Testis (tissue), 2 donors: ENCODE measurements at regions not wholly inside any gene's neighbourhood (a gene's known extent, or its start where the extent isn't known, plus 50 kb on each side); places are given as distances from the start of the nearest gene placed in this dataset.

ENCODE experiments used
- POLR2A ChIP-seq: fragments of 450-650 bp; IDR thresholded peaks from one replicate; pipeline ENCODE4 v1.6.1; 2017; ENCODE audit warnings: antibody characterized with exemption, mild to moderate bottlenecking, moderate library complexity
- TF ChIP-seq, protein P1 (sequence below), 3 experiments: fragments of 450-650 bp in 2 of 3; fragments of 200-600 bp in 1 of 3; sonication (generic) in 1 of 3; IDR thresholded peaks; one replicate each; pipeline ENCODE4 v1.5.1; 2016 to 2019; ENCODE audit warnings: antibody characterized with exemption in 3 of 3, mild to moderate bottlenecking in 2 of 3, moderate library complexity in 1 of 3

GRCh38 chr4:126890383-126890782 lies 742.4 kb upstream of the INTU start:
- TF ChIP-seq, protein P1, sequence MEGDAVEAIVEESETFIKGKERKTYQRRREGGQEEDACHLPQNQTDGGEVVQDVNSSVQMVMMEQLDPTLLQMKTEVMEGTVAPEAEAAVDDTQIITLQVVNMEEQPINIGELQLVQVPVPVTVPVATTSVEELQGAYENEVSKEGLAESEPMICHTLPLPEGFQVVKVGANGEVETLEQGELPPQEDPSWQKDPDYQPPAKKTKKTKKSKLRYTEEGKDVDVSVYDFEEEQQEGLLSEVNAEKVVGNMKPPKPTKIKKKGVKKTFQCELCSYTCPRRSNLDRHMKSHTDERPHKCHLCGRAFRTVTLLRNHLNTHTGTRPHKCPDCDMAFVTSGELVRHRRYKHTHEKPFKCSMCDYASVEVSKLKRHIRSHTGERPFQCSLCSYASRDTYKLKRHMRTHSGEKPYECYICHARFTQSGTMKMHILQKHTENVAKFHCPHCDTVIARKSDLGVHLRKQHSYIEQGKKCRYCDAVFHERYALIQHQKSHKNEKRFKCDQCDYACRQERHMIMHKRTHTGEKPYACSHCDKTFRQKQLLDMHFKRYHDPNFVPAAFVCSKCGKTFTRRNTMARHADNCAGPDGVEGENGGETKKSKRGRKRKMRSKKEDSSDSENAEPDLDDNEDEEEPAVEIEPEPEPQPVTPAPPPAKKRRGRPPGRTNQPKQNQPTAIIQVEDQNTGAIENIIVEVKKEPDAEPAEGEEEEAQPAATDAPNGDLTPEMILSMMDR (IDR thresholded peaks at IDR 0.05) = no peak
- TF ChIP-seq POLR2A = no peak
